ENCODE measurements at regions not wholly inside any gene's neighbourhood (a gene's known extent, or its start where the extent isn't known, plus 50 kb on each side); places are given as distances from the start of the nearest gene placed in this dataset.

GRCh38 chr18:10068766-10069567, 155.2 kb downstream of the VAPA start:
- TF ChIP-seq CTCF (conservative IDR thresholded peaks at IDR 0.05) (no peak), ZFX (IDR thresholded peaks at IDR 0.05) (no peak)
